ENCODE measurements at regions not wholly inside any gene's neighbourhood (a gene's known extent, or its start where the extent isn't known, plus 50 kb on each side); places are given as distances from the start of the nearest gene placed in this dataset.

DNA sequence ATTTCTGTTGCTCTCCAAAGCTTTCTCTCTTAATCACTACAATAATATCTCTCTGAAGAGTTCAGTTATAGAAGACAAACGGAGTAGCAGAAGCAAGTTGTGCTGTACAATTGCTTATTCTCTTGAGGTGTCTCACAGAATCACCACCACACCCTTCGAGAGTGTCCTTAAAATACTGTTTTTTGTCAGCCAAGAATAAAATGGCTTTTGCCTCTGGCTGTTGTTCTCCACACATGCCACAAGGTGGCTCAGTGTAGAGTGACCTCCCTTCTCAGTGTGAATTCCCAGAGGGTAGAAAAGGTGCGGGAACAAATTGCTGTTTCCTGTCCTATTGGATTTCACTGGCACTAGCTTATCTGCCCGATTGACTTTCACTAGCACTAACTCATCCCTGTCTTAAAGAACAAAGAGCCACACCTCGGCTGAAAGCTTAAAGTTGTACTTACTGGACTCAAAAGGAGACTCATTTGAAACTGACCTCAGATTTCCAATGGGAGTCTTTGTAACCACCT is 134.2 kb upstream of the SATB1 start:
- TF ChIP-seq POLR2A (IDR thresholded peaks at IDR 0.05; ENCODE audit: low read depth, low read length) = no peak
- no peak for TF ChIP-seq TAF1 (IDR thresholded peaks at IDR 0.05; ENCODE audit: borderline replicate concordance, low read depth, low read length)

Data from GM12892 (cell line).